ENCODE measurements at regions not wholly inside any gene's neighbourhood (a gene's known extent, or its start where the extent isn't known, plus 50 kb on each side); places are given as distances from the start of the nearest gene placed in this dataset.

- Mint-ChIP-seq H3K36me3 (ENCODE audit: low read depth) (no peaks in the 10 kb centered on the region), H3K9me3 (peaks cover 67% of the 10 kb centered on the region), H3K27me3 (ENCODE audit: low read depth, poor library complexity) (peaks cover 5% of the 10 kb centered on the region), H3K4me1 (peaks cover 28% of the 10 kb centered on the region), H3K4me3 (peak overlapping the region; percentile 37), H3K27ac (peak overlapping the region; percentile 64)
- no peak for DNase-seq
- TF ChIP-seq CTCF (IDR thresholded peaks at IDR 0.05): no peak
These were observed 99.6 kb downstream of the ZNF429 start for GRCh38 chr19:21604951-21605476.
